ENCODE measurements at regions not wholly inside any gene's neighbourhood (a gene's known extent, or its start where the extent isn't known, plus 50 kb on each side); places are given as distances from the start of the nearest gene placed in this dataset.

DNA sequence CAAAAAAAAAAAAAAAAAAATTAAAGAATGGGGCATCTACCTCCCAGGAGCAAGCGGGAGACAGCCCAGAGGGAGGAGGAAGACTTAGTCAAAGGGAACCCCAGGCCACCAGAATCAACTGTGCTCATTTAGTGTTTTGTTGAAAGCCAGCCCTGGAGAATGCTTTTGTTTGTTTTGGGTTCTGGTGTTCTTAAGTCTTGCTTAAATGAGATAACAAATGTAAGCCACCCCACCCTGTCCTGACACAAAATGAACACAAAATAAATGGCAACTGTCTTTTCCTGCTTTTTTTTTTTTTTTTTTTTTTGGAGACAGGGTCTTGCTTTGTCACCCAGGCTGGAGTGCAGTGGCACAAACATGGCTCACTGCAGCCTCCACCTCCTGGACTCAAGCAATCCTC, 165.0 kb upstream of the JARID2 start:
- no peak overlapping the region for H3K27ac ChIP-seq (ENCODE audit: control insufficient read depth, insufficient read depth)

More for the DNA sequence above, 165.0 kb upstream of the JARID2 start:
- CTCF ChIA-PET: no interaction called here
- in situ Hi-C loops (cut with MboI): no loop called here
- ATAC-seq (no peak), DNase-seq (ENCODE audit: low read depth, low spot score) (no peak), FAIRE-seq (no peak)
- Histone ChIP-seq H3K4me1 (ENCODE audit: control insufficient read depth, insufficient read depth, low read length) (no peaks in the 10 kb centered on the region), H3K4me3 (no peak overlapping the region), H2AFZ (ENCODE audit: control insufficient read depth, low read depth, low read length) (no peak overlapping the region), H3K36me3 (ENCODE audit: control insufficient read depth in 2 of 2, insufficient read depth in 2 of 2, low read length in 1 of 2) (no peaks in the 10 kb centered on the region), H3K9me3 (replicated peaks; ENCODE audit: control insufficient read depth, insufficient read depth, low read length) (no peaks in the 10 kb centered on the region), H3K9ac (ENCODE audit: control insufficient read depth, insufficient read depth, low read length) (no peak overlapping the region), H4K20me1 (ENCODE audit: control insufficient read depth, insufficient read depth) (no peaks in the 10 kb centered on the region), H3K79me2 (ENCODE audit: control insufficient read depth, insufficient read depth, low read length) (no peaks in the 10 kb centered on the region), H3K27me3 (replicated peaks in 1 of 2; ENCODE audit: control insufficient read depth in 2 of 2, insufficient read depth in 2 of 2, low read length in 1 of 2) (no peaks in the 10 kb centered on the region), H3K4me2 (ENCODE audit: control insufficient read depth, insufficient read depth) (no peak overlapping the region)
- 30% methylated on average over 1 of the region's 1 CpG for WGBS (ENCODE audit: insufficient coverage, insufficient replicate concordance, low lambda C conversion rate, missing lambda C conversion rate)
- BruUV-seq (replicated peaks): no TSS peak
- POLR2A ChIA-PET: no interaction called here
- TF ChIP-seq EZH2 (IDR thresholded peaks at IDR 0.05; ENCODE audit: borderline replicate concordance, control insufficient read depth, low read depth, low read length) (no peak), SMARCA5 (IDR thresholded peaks at IDR 0.05) (no peak), ZNF622 (IDR thresholded peaks at IDR 0.05) (no peak), SMC3 (IDR thresholded peaks at IDR 0.05; ENCODE audit: borderline replicate concordance, low read length) (no peak), BRCA1 (IDR thresholded peaks at IDR 0.05; ENCODE audit: low read depth, low read length) (no peak), BCL11A (IDR thresholded peaks at IDR 0.05; ENCODE audit: low read depth, low read length) (no peak), CHD4 (IDR thresholded peaks at IDR 0.05) (no peak), ZBED1 (IDR thresholded peaks at IDR 0.05; ENCODE audit: borderline replicate concordance) (no peak), GATAD2B (conservative IDR thresholded peaks at IDR 0.05; ENCODE audit: low read depth) (no peak), ZNF24 (IDR thresholded peaks at IDR 0.05) (no peak), ZNF207 (IDR thresholded peaks at IDR 0.05; ENCODE audit: borderline replicate concordance) (no peak), SP1 (IDR thresholded peaks at IDR 0.05; ENCODE audit: low read depth, low read length) (no peak), RFX5 (IDR thresholded peaks at IDR 0.05; ENCODE audit: low read depth, low read length) (no peak), NFIC (IDR thresholded peaks at IDR 0.05; ENCODE audit: low read depth, low read length) (no peak), RUNX3 (IDR thresholded peaks at IDR 0.05; ENCODE audit: low read length) (no peak), CBX5 (IDR thresholded peaks at IDR 0.05; ENCODE audit: low read depth) (no peak), NFYB (IDR thresholded peaks at IDR 0.05; ENCODE audit: insufficient read depth, low read depth, low read length) (no peak)
- TF ChIP-seq, protein P1, sequence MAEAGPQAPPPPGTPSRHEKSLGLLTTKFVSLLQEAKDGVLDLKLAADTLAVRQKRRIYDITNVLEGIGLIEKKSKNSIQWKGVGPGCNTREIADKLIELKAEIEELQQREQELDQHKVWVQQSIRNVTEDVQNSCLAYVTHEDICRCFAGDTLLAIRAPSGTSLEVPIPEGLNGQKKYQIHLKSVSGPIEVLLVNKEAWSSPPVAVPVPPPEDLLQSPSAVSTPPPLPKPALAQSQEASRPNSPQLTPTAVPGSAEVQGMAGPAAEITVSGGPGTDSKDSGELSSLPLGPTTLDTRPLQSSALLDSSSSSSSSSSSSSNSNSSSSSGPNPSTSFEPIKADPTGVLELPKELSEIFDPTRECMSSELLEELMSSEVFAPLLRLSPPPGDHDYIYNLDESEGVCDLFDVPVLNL (IDR thresholded peaks at IDR 0.05; ENCODE audit: low read depth, low read length): no peak
- TF ChIP-seq, protein P2, sequence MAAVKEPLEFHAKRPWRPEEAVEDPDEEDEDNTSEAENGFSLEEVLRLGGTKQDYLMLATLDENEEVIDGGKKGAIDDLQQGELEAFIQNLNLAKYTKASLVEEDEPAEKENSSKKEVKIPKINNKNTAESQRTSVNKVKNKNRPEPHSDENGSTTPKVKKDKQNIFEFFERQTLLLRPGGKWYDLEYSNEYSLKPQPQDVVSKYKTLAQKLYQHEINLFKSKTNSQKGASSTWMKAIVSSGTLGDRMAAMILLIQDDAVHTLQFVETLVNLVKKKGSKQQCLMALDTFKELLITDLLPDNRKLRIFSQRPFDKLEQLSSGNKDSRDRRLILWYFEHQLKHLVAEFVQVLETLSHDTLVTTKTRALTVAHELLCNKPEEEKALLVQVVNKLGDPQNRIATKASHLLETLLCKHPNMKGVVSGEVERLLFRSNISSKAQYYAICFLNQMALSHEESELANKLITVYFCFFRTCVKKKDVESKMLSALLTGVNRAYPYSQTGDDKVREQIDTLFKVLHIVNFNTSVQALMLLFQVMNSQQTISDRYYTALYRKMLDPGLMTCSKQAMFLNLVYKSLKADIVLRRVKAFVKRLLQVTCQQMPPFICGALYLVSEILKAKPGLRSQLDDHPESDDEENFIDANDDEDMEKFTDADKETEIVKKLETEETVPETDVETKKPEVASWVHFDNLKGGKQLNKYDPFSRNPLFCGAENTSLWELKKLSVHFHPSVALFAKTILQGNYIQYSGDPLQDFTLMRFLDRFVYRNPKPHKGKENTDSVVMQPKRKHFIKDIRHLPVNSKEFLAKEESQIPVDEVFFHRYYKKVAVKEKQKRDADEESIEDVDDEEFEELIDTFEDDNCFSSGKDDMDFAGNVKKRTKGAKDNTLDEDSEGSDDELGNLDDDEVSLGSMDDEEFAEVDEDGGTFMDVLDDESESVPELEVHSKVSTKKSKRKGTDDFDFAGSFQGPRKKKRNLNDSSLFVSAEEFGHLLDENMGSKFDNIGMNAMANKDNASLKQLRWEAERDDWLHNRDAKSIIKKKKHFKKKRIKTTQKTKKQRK (IDR thresholded peaks at IDR 0.05; ENCODE audit: low read depth, low read length): no peak
- TF ChIP-seq, protein P3, sequence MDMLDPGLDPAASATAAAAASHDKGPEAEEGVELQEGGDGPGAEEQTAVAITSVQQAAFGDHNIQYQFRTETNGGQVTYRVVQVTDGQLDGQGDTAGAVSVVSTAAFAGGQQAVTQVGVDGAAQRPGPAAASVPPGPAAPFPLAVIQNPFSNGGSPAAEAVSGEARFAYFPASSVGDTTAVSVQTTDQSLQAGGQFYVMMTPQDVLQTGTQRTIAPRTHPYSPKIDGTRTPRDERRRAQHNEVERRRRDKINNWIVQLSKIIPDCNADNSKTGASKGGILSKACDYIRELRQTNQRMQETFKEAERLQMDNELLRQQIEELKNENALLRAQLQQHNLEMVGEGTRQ (IDR thresholded peaks at IDR 0.05; ENCODE audit: borderline replicate concordance, low read depth, low read length): no peak
- RAD21 ChIA-PET (ENCODE audit: unreplicated experiment): no interaction called here
- SMC1A ChIA-PET (ENCODE audit: uncharacterized antibody, unreplicated experiment): no interaction called here
- intact Hi-C loops (cut with micrococcal nuclease; ENCODE audit: unreplicated experiment): no loop called here

Measured in GM12878 (cell line).